Prostate gland (tissue), 2 donors: ENCODE measurements at regions not wholly inside any gene's neighbourhood (a gene's known extent, or its start where the extent isn't known, plus 50 kb on each side); places are given as distances from the start of the nearest gene placed in this dataset.

ENCODE experiments used
- CTCF ChIP-seq, 4 experiments: fragments of 200-600 bp in 2 of 4; fragments of 450-650 bp in 2 of 4; sonication (generic) in 2 of 4; IDR thresholded peaks; 1 replicate in 3 of 4; 2 replicates in 1 of 4; pipeline ENCODE4 v1.5.1; 2016 to 2019; ENCODE audit warnings: antibody characterized with exemption in 4 of 4, mild to moderate bottlenecking in 2 of 4, moderate library complexity in 2 of 4
- POLR2A ChIP-seq: fragments of 450-650 bp; IDR thresholded peaks from one replicate; pipeline ENCODE4 v1.6.1; 2016; ENCODE audit warnings: antibody characterized with exemption, mild to moderate bottlenecking
- POLR2AphosphoS5 ChIP-seq: sonication (generic); formaldehyde crosslinking; IDR thresholded peaks from one replicate; pipeline ENCODE4 v1.6.1; 2017; ENCODE audit warnings: antibody characterized with exemption

- TF ChIP-seq CTCF (IDR thresholded peaks at IDR 0.05) (no peak), POLR2AphosphoS5 (no peak), POLR2A (no peak)
Measured at GRCh38 chr6:90424580-90424979, 127.9 kb upstream of the BACH2 start.
